ENCODE measurements at regions not wholly inside any gene's neighbourhood (a gene's known extent, or its start where the extent isn't known, plus 50 kb on each side); places are given as distances from the start of the nearest gene placed in this dataset.

GRCh38 chr3:116618138-116618537 is 91.4 kb upstream of the TUSC7 start:
- Histone ChIP-seq H3K9me3 (ENCODE audit: control insufficient read depth in 4 of 4, low read length in 3 of 4) (peaks cover 0 to 6% (median 0%) of the 10 kb centered on the region in 4 donors), H3K36me3 (ENCODE audit: control insufficient read depth in 4 of 4, insufficient read depth in 3 of 4, low read depth in 1 of 4, low read length in 3 of 4) (no peaks in the 10 kb centered on the region), H3K4me3 (ENCODE audit: low read depth in 1 of 3, low read length in 3 of 3) (no peak overlapping the region), H3K27ac (ENCODE audit: low read depth in 1 of 2, low read length in 2 of 2) (no peak overlapping the region), H3K9ac (ENCODE audit: low read depth in 1 of 2, low read length in 2 of 2) (no peak overlapping the region), H3K27me3 (ENCODE audit: control insufficient read depth in 4 of 4, insufficient read depth in 4 of 4, low read length in 3 of 4) (peaks cover 0 to 5% (median 0%) of the 10 kb centered on the region in 4 donors), H3K4me1 (ENCODE audit: control insufficient read depth in 4 of 4, insufficient read depth in 4 of 4, low read length in 3 of 4) (no peaks in the 10 kb centered on the region)
- WGBS = 61% methylated on average over 2 of the region's 2 CpGs
- DNase-seq (ENCODE audit: low spot score) = no peak
- TF ChIP-seq HNF4G (IDR thresholded peaks at IDR 0.05) (no peak), YY1 (IDR thresholded peaks at IDR 0.05) (no peak), SP1 (IDR thresholded peaks at IDR 0.05) (no peak), HNF4A (conservative IDR thresholded peaks at IDR 0.05) (no peak), NR2F2 (IDR thresholded peaks at IDR 0.05) (no peak), RXRA (IDR thresholded peaks at IDR 0.05) (no peak), RAD21 (IDR thresholded peaks at IDR 0.05) (no peak), CTCF (IDR thresholded peaks at IDR 0.05; ENCODE audit: low read depth, low read length, missing input control) (no peak), FOXA1 (IDR thresholded peaks at IDR 0.05) (no peak), GABPA (IDR thresholded peaks at IDR 0.05 in 1 of 2, conservative IDR thresholded peaks at IDR 0.05 in 1 of 2) (no peak), JUND (IDR thresholded peaks at IDR 0.05) (no peak), EGR1 (IDR thresholded peaks at IDR 0.05; ENCODE audit: low read depth in 2 of 2) (no peak), FOXA2 (IDR thresholded peaks at IDR 0.05) (no peak), ZBTB33 (IDR thresholded peaks at IDR 0.05) (no peak), TAF1 (conservative IDR thresholded peaks at IDR 0.05) (no peak)
- TF ChIP-seq, protein P1, sequence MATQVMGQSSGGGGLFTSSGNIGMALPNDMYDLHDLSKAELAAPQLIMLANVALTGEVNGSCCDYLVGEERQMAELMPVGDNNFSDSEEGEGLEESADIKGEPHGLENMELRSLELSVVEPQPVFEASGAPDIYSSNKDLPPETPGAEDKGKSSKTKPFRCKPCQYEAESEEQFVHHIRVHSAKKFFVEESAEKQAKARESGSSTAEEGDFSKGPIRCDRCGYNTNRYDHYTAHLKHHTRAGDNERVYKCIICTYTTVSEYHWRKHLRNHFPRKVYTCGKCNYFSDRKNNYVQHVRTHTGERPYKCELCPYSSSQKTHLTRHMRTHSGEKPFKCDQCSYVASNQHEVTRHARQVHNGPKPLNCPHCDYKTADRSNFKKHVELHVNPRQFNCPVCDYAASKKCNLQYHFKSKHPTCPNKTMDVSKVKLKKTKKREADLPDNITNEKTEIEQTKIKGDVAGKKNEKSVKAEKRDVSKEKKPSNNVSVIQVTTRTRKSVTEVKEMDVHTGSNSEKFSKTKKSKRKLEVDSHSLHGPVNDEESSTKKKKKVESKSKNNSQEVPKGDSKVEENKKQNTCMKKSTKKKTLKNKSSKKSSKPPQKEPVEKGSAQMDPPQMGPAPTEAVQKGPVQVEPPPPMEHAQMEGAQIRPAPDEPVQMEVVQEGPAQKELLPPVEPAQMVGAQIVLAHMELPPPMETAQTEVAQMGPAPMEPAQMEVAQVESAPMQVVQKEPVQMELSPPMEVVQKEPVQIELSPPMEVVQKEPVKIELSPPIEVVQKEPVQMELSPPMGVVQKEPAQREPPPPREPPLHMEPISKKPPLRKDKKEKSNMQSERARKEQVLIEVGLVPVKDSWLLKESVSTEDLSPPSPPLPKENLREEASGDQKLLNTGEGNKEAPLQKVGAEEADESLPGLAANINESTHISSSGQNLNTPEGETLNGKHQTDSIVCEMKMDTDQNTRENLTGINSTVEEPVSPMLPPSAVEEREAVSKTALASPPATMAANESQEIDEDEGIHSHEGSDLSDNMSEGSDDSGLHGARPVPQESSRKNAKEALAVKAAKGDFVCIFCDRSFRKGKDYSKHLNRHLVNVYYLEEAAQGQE (IDR thresholded peaks at IDR 0.05) = no peak
- TF ChIP-seq, protein P2, sequence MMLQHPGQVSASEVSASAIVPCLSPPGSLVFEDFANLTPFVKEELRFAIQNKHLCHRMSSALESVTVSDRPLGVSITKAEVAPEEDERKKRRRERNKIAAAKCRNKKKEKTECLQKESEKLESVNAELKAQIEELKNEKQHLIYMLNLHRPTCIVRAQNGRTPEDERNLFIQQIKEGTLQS (IDR thresholded peaks at IDR 0.05) = no peak
- TF ChIP-seq, protein P3, sequence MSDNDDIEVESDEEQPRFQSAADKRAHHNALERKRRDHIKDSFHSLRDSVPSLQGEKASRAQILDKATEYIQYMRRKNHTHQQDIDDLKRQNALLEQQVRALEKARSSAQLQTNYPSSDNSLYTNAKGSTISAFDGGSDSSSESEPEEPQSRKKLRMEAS (IDR thresholded peaks at IDR 0.05) = no peak

All from liver (tissue), 8 donors.